HEK293T (cell line): ENCODE measurements at regions not wholly inside any gene's neighbourhood (a gene's known extent, or its start where the extent isn't known, plus 50 kb on each side); places are given as distances from the start of the nearest gene placed in this dataset.

Experiments used
- CTCF ChIA-PET: fragments of 350-600 bp; formaldehyde crosslinking; extraction: SDS; loops from one replicate; lab custom pipeline; 2021; ENCODE audit warnings: antibody characterized with exemption, inconsistent platforms; lab: Yijun Ruan, JAX
- POLR2A ChIA-PET: fragments of 350-600 bp; formaldehyde crosslinking; extraction: SDS; loops from one replicate; lab custom pipeline; 2020; ENCODE audit warnings: antibody characterized with exemption, inconsistent platforms; lab: Yijun Ruan, JAX
- DNase-seq: peaks from one replicate; pipeline ENCODE4 v3.0.0; 2012; ENCODE audit warnings: mixed read lengths; ENCODE audit errors: extremely low spot score
- ARNT ChIP-seq: fragments of 450-650 bp; IDR thresholded peaks from 2 replicates; pipeline ENCODE4 v1.6.1; 2017; ENCODE audit warnings: mild to moderate bottlenecking
- BHLHE40 ChIP-seq: fragments of 450-650 bp; IDR thresholded peaks from 2 replicates; pipeline ENCODE4 v1.6.1; 2016; ENCODE audit warnings: mild to moderate bottlenecking, moderate library complexity, borderline replicate concordance
- CTBP1 ChIP-seq: fragments of 450-650 bp; IDR thresholded peaks from 2 replicates; pipeline ENCODE4 v1.6.1; 2016; ENCODE audit warnings: borderline replicate concordance
- ELF4 ChIP-seq: fragments of 450-650 bp; IDR thresholded peaks from 2 replicates; pipeline ENCODE4 v1.6.1; 2017; ENCODE audit warnings: antibody characterized with exemption
- FOXA1 ChIP-seq: fragments of 450-650 bp; IDR thresholded peaks from 2 replicates; pipeline ENCODE4 v1.6.1; 2016; ENCODE audit warnings: mild to moderate bottlenecking
- FOXK2 ChIP-seq: fragments of 450-650 bp; IDR thresholded peaks from 2 replicates; pipeline ENCODE4 v1.6.1; 2016; ENCODE audit warnings: mild to moderate bottlenecking
- FOXM1 ChIP-seq: fragments of 450-650 bp; IDR thresholded peaks from 2 replicates; pipeline ENCODE4 v1.6.1; 2017; ENCODE audit warnings: mild to moderate bottlenecking, borderline replicate concordance
- HDGF ChIP-seq: fragments of 450-650 bp; IDR thresholded peaks from 2 replicates; pipeline ENCODE4 v1.6.1; 2017; ENCODE audit warnings: antibody characterized with exemption, borderline replicate concordance
- L3MBTL2 ChIP-seq: fragments of 450-650 bp; conservative IDR thresholded peaks from 2 replicates; pipeline ENCODE4 v1.6.1; 2016; ENCODE audit warnings: mild to moderate bottlenecking
- LEF1 ChIP-seq: fragments of 450-650 bp; IDR thresholded peaks from 2 replicates; pipeline ENCODE4 v1.6.1; 2017; ENCODE audit warnings: mild to moderate bottlenecking, borderline replicate concordance
- NFRKB ChIP-seq: fragments of 450-650 bp; IDR thresholded peaks from 2 replicates; pipeline ENCODE4 v1.6.1; 2016; ENCODE audit warnings: mild to moderate bottlenecking, moderate library complexity
- PKNOX1 ChIP-seq: fragments of 450-650 bp; IDR thresholded peaks from 2 replicates; pipeline ENCODE4 v1.6.1; 2016
- SP1 ChIP-seq: fragments of 450-650 bp; IDR thresholded peaks from 2 replicates; pipeline ENCODE4 v1.6.1; 2017
- SUZ12 ChIP-seq: fragments of 450-650 bp; IDR thresholded peaks from 2 replicates; pipeline ENCODE4 v1.6.1; 2016; ENCODE audit warnings: mild to moderate bottlenecking
- TARDBP ChIP-seq: fragments of 450-650 bp; IDR thresholded peaks from 2 replicates; pipeline ENCODE4 v1.6.1; 2016
- ZNF384 ChIP-seq: fragments of 450-650 bp; IDR thresholded peaks from 2 replicates; pipeline ENCODE4 v1.6.1; 2016

- TF ChIP-seq NFRKB (no peak), SUZ12 (no peak), SP1 (no peak), L3MBTL2 (no peak), ZNF384 (no peak), PKNOX1 (no peak), FOXA1 (no peak), FOXK2 (no peak), BHLHE40 (no peak), ELF4 (no peak), LEF1 (no peak), HDGF (no peak), ARNT (no peak), TARDBP (no peak), FOXM1 (no peak), CTBP1 (no peak)
- ChIA-PET POLR2A (no interaction called here), CTCF (interaction anchor here (0.9 kb wide), 1 partner anchor 9 kb away, joined by 5 read pairs; no protein-coding TSS in a partner anchor)
- DNase-seq, result no peak
Measured at GRCh38 chr1:17932164-17932563, 175.4 kb upstream of the IGSF21 start.

- ChIA-PET POLR2A (no interaction called here), CTCF (interaction anchor here (1.2 kb wide), 1 partner anchor 10 kb away, joined by 4 read pairs; no protein-coding TSS in a partner anchor)
- TF ChIP-seq BHLHE40, result no peak
- TF ChIP-seq CTBP1, result no peak
- no peak for TF ChIP-seq ZNF384
- TF ChIP-seq FOXK2, result no peak
- no peak for TF ChIP-seq NFRKB
- no peak for TF ChIP-seq LEF1
- no peak for TF ChIP-seq PKNOX1
- TF ChIP-seq TARDBP, result no peak
- no peak for TF ChIP-seq HDGF
- no peak for TF ChIP-seq SUZ12
- no peak for TF ChIP-seq SP1
- no peak for TF ChIP-seq ELF4
- no peak for TF ChIP-seq FOXM1
- TF ChIP-seq ARNT, result no peak
- TF ChIP-seq L3MBTL2, result no peak
- no peak for TF ChIP-seq FOXA1
- DNase-seq, result no peak
Measured at GRCh38 chr1:17933501-17933900, 174.1 kb upstream of the IGSF21 start.

- POLR2A ChIA-PET, result no interaction called here
- TF ChIP-seq ELF4 (no peak), L3MBTL2 (no peak), SP1 (no peak), HDGF (no peak), TARDBP (no peak), CTBP1 (no peak), FOXA1 (no peak), FOXK2 (no peak), BHLHE40 (no peak), NFRKB (no peak)
- CTCF ChIA-PET, result interaction anchor here (1.2 kb wide), 1 partner anchor 11 kb away, joined by 4 read pairs; no protein-coding TSS in a partner anchor
- DNase-seq, result no peak
Measured at GRCh38 chr1:17933971-17934370, 173.6 kb upstream of the IGSF21 start.

- POLR2A ChIA-PET, result no interaction called here
- CTCF ChIA-PET, result no interaction called here
- TF ChIP-seq ELF4 (no peak), L3MBTL2 (no peak), NFRKB (no peak), SUZ12 (no peak), LEF1 (no peak), SP1 (no peak), ARNT (no peak), FOXA1 (no peak), HDGF (no peak), ZNF384 (no peak), FOXM1 (no peak), TARDBP (no peak), BHLHE40 (no peak), FOXK2 (no peak), CTBP1 (no peak), PKNOX1 (no peak)
- DNase-seq, result no peak
Measured at GRCh38 chr1:17935230-17935629, 172.4 kb upstream of the IGSF21 start.

- DNase-seq, result no peak
- ChIA-PET POLR2A (interaction anchor here (0.7 kb wide), 1 partner anchor 16 kb away, joined by 3 read pairs; no protein-coding TSS in a partner anchor), CTCF (interaction anchor here (0.6 kb wide), 1 partner anchor 56 kb away, joined by 4 read pairs; no protein-coding TSS in a partner anchor)
- TF ChIP-seq CTBP1 (no peak), FOXA1 (no peak), NFRKB (no peak), LEF1 (no peak), SP1 (no peak), ELF4 (no peak), ARNT (no peak), TARDBP (no peak)
Measured at GRCh38 chr1:17941431-17942189, 166.0 kb upstream of the IGSF21 start.

GRCh38 chr1:17943506-17943905 lies 164.1 kb upstream of the IGSF21 start:
- no peak for DNase-seq
- TF ChIP-seq LEF1 (no peak), FOXA1 (no peak), PKNOX1 (no peak), TARDBP (no peak), ZNF384 (no peak), HDGF (no peak), BHLHE40 (no peak), CTBP1 (no peak), L3MBTL2 (no peak), SUZ12 (no peak), FOXM1 (no peak), NFRKB (no peak), FOXK2 (no peak), SP1 (no peak), ELF4 (no peak)
- CTCF ChIA-PET, result no interaction called here
- POLR2A ChIA-PET, result no interaction called here
